Suprapubic skin (tissue), 3 donors: ENCODE measurements at regions not wholly inside any gene's neighbourhood (a gene's known extent, or its start where the extent isn't known, plus 50 kb on each side); places are given as distances from the start of the nearest gene placed in this dataset.

Source experiments
- CTCF ChIP-seq, 2 donors: fragments of 200-600 bp in 1 of 2; fragments of 450-650 bp in 1 of 2; sonication (generic) in 1 of 2; IDR thresholded peaks; one replicate each; pipeline ENCODE4 v1.5.1; 2016 to 2019; ENCODE audit warnings: antibody characterized with exemption in 2 of 2, mild to moderate bottlenecking in 1 of 2, moderate library complexity in 1 of 2
- EP300 ChIP-seq: sonication (generic); formaldehyde crosslinking; IDR thresholded peaks from one replicate; pipeline ENCODE4 v1.6.1; 2017; ENCODE audit warnings: antibody characterized with exemption
- POLR2A ChIP-seq, 2 donors: fragments of 450-650 bp; IDR thresholded peaks; one replicate each; pipeline ENCODE4 v1.6.1; 2017; ENCODE audit warnings: antibody characterized with exemption in 2 of 2, mild to moderate bottlenecking in 2 of 2, moderate library complexity in 2 of 2

- no peak for TF ChIP-seq POLR2A (IDR thresholded peaks at IDR 0.05)
- TF ChIP-seq CTCF (IDR thresholded peaks at IDR 0.05), result no peak
- TF ChIP-seq EP300, result no peak
Measured at GRCh38 chr3:27935492-27935891, 213.4 kb upstream of the EOMES start.
